K562 (cell line): ENCODE measurements at regions not wholly inside any gene's neighbourhood (a gene's known extent, or its start where the extent isn't known, plus 50 kb on each side); places are given as distances from the start of the nearest gene placed in this dataset.

Source experiments
- TEAD2 ChIP-seq: fragments of 450-650 bp; IDR thresholded peaks from 2 replicates; pipeline ENCODE4 v1.6.1; 2016; ENCODE audit warnings: missing genetic modification characterization, control low read depth, missing compliant biosample characterization
- TF ChIP-seq, protein P1 (sequence below): sonication (generic); formaldehyde crosslinking; IDR thresholded peaks from 2 replicates; pipeline ENCODE4 v1.8.1; 2023; ENCODE audit warnings: missing genetic modification reagents, mild to moderate bottlenecking, borderline replicate concordance

DNA sequence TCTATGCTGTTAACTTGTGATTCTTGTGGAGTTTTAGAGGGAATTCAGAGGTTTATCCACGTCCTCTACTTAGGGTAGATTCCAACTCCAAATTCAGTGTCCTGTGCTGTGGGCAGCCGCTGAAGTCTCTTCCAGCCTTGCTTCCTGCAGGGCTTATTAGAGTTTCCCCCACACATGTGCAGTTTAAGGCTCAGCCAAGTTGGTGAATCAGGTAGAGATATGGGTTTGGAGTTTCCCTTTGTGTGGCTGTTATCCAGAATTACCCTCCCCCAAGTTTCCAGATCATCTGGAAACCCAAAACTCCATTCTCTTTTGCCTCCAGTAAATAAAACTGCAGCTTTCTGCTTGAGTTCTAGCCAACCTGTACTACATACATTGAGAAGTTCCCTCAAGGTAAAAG, 853.7 kb downstream of the GALC start:
- TF ChIP-seq TEAD2 (tag): no peak
- TF ChIP-seq, protein P1, sequence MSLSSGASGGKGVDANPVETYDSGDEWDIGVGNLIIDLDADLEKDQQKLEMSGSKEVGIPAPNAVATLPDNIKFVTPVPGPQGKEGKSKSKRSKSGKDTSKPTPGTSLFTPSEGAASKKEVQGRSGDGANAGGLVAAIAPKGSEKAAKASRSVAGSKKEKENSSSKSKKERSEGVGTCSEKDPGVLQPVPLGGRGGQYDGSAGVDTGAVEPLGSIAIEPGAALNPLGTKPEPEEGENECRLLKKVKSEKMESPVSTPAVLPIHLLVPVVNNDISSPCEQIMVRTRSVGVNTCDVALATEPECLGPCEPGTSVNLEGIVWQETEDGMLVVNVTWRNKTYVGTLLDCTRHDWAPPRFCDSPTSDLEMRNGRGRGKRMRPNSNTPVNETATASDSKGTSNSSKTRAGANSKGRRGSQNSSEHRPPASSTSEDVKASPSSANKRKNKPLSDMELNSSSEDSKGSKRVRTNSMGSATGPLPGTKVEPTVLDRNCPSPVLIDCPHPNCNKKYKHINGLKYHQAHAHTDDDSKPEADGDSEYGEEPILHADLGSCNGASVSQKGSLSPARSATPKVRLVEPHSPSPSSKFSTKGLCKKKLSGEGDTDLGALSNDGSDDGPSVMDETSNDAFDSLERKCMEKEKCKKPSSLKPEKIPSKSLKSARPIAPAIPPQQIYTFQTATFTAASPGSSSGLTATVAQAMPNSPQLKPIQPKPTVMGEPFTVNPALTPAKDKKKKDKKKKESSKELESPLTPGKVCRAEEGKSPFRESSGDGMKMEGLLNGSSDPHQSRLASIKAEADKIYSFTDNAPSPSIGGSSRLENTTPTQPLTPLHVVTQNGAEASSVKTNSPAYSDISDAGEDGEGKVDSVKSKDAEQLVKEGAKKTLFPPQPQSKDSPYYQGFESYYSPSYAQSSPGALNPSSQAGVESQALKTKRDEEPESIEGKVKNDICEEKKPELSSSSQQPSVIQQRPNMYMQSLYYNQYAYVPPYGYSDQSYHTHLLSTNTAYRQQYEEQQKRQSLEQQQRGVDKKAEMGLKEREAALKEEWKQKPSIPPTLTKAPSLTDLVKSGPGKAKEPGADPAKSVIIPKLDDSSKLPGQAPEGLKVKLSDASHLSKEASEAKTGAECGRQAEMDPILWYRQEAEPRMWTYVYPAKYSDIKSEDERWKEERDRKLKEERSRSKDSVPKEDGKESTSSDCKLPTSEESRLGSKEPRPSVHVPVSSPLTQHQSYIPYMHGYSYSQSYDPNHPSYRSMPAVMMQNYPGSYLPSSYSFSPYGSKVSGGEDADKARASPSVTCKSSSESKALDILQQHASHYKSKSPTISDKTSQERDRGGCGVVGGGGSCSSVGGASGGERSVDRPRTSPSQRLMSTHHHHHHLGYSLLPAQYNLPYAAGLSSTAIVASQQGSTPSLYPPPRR (CRISPR knock-in tag): no peak
